ENCODE measurements at regions not wholly inside any gene's neighbourhood (a gene's known extent, or its start where the extent isn't known, plus 50 kb on each side); places are given as distances from the start of the nearest gene placed in this dataset.

- Histone ChIP-seq H2AK5ac (ENCODE audit: low read depth, low read length) (no peak overlapping the region), H3K4me2 (ENCODE audit: insufficient read depth in 1 of 2, low read depth in 2 of 2, low read length in 2 of 2) (no peak overlapping the region), H3K9me3 (ENCODE audit: insufficient read depth in 2 of 2, low read depth in 1 of 2, low read length in 1 of 2) (no peaks in the 10 kb centered on the region), H3K79me2 (ENCODE audit: control insufficient read depth in 1 of 2, insufficient read depth in 2 of 2, low read length in 2 of 2) (no peaks in the 10 kb centered on the region), H4K8ac (ENCODE audit: extremely low read depth, insufficient read depth, low read length) (no peak overlapping the region), H3K36me3 (ENCODE audit: control insufficient read depth in 2 of 4, insufficient read depth in 4 of 4, low read length in 3 of 4) (no peaks in the 10 kb centered on the region), H4K20me1 (replicated peaks in 1 of 2; ENCODE audit: control insufficient read depth in 1 of 2, insufficient read depth in 2 of 2, low read length in 2 of 2) (no peaks in the 10 kb centered on the region), H3K27ac (ENCODE audit: low read depth, low read length) (no peak overlapping the region), H2BK120ac (replicated peaks; ENCODE audit: low read depth, low read length) (no peak overlapping the region), H3K18ac (ENCODE audit: extremely low read depth, low read length) (no peak overlapping the region), H4K5ac (ENCODE audit: insufficient read length, low read depth, low read length) (no peak overlapping the region), H4K91ac (replicated peaks; ENCODE audit: insufficient read length, low read length) (no peak overlapping the region), H3K79me1 (ENCODE audit: low read depth, low read length) (no peaks in the 10 kb centered on the region), H3K27me3 (replicated peaks in 1 of 4; ENCODE audit: control insufficient read depth in 3 of 4, extremely low read depth in 1 of 4, insufficient read depth in 3 of 4, low read length in 3 of 4) (no peaks in the 10 kb centered on the region), H2BK12ac (ENCODE audit: low read depth, low read length) (no peak overlapping the region), H3K23me2 (ENCODE audit: low read depth, low read length) (no peaks in the 10 kb centered on the region), H3K14ac (ENCODE audit: insufficient read length) (no peak overlapping the region), H3K4ac (replicated peaks; ENCODE audit: insufficient read length, low read depth, low read length) (no peak overlapping the region), H2AFZ (ENCODE audit: low read length) (no peak overlapping the region), H3K4me3 (ENCODE audit: extremely low read depth in 1 of 4, insufficient read depth in 2 of 4, low read depth in 3 of 4, low read length in 4 of 4) (no peak overlapping the region), H3K56ac (replicated peaks; ENCODE audit: insufficient read length, low read depth, low read length) (no peak overlapping the region), H3K4me1 (replicated peaks in 1 of 4; ENCODE audit: control insufficient read depth in 3 of 4, insufficient read depth in 4 of 4, low read length in 3 of 4) (peaks cover 0 to 9% (median 2%) of the 10 kb centered on the region in 4 experiments; a peak in 3 of 7 replicates), H2BK20ac (ENCODE audit: low read length) (no peak overlapping the region), H3K9ac (replicated peaks in 1 of 4; ENCODE audit: extremely low read depth in 1 of 4, low read depth in 3 of 4, low read length in 3 of 4) (no peak overlapping the region), H3K23ac (ENCODE audit: insufficient read length) (no peak overlapping the region), H2BK15ac (ENCODE audit: low read length) (no peak overlapping the region), H2BK5ac (ENCODE audit: low read depth, low read length) (no peak overlapping the region)
- TF ChIP-seq PHF8 (conservative IDR thresholded peaks at IDR 0.05; ENCODE audit: low read depth, low read length) (no peak), BRCA1 (IDR thresholded peaks at IDR 0.05; ENCODE audit: low read depth, low read length) (no peak), TEAD4 (IDR thresholded peaks at IDR 0.05; ENCODE audit: low read depth, low read length) (no peak), EP300 (IDR thresholded peaks at IDR 0.05; ENCODE audit: borderline replicate concordance in 1 of 2, low read depth in 2 of 2, low read length in 2 of 2) (no peak)
- FAIRE-seq = no peak
- CTCF ChIA-PET (ENCODE audit: partially characterized antibody) = no interaction called here
- POLR2A ChIA-PET (ENCODE audit: partially characterized antibody) = no interaction called here
- 89% methylated on average over 2 of the region's 2 CpGs; no CpG with 5 or more reads in 1 of the 2 experiments for WGBS, 2 experiments (ENCODE audit: extremely low coverage in 1 of 2, insufficient coverage in 1 of 2, insufficient read length in 1 of 2, insufficient replicate concordance in 2 of 2, low coverage in 1 of 2, low lambda C conversion rate in 2 of 2, missing lambda C conversion rate in 1 of 2)
- DNase-seq (ENCODE audit: low read depth in 1 of 2, low spot score in 2 of 2) = no peak
Measured at GRCh38 chr11:92776676-92777075, 192.8 kb upstream of the MTNR1B start.
